ENCODE measurements at regions not wholly inside any gene's neighbourhood (a gene's known extent, or its start where the extent isn't known, plus 50 kb on each side); places are given as distances from the start of the nearest gene placed in this dataset.

DNA sequence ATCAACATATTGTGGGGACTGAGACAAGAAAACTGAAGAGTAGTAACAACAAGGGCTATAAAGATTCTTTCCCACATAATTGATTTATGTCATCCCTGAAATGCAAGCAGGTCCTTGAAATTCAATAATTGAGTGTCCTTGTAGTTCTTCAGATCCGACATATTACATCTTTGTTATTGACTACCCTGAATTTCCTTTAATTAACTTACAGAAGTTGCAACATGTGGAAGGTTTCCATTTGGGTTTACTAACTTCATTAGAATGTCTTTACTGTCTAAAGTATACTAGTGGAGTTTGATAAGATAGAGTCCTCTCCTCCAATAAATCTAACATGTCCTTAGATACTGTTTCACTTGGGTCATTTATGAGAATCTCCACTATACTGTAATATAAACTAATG lies 951.8 kb downstream of the SLC6A15 start:
- DNase-seq (ENCODE audit: low spot score): no peak
- Mint-ChIP-seq H3K27ac (no peak overlapping the region), H3K4me1 (no peaks in the 10 kb centered on the region), H3K9me3 (no peaks in the 10 kb centered on the region), H3K27me3 (ENCODE audit: insufficient read depth, low read depth) (no peaks in the 10 kb centered on the region), H3K4me3 (no peak overlapping the region), H3K36me3 (no peaks in the 10 kb centered on the region)
- H3K4me3 ChIP-seq: no peak overlapping the region
- H3K4me1 ChIP-seq: no peaks in the 10 kb centered on the region
- no peaks in the 10 kb centered on the region for H4K20me1 ChIP-seq (ENCODE audit: low read depth)
- no peaks in the 10 kb centered on the region for H3K36me3 ChIP-seq
- H3K4me2 ChIP-seq: no peak overlapping the region
- no peak overlapping the region for H2AFZ ChIP-seq (replicated peaks)
- TF ChIP-seq EZH2 (IDR thresholded peaks at IDR 0.05): no peak
- TF ChIP-seq, protein P1, sequence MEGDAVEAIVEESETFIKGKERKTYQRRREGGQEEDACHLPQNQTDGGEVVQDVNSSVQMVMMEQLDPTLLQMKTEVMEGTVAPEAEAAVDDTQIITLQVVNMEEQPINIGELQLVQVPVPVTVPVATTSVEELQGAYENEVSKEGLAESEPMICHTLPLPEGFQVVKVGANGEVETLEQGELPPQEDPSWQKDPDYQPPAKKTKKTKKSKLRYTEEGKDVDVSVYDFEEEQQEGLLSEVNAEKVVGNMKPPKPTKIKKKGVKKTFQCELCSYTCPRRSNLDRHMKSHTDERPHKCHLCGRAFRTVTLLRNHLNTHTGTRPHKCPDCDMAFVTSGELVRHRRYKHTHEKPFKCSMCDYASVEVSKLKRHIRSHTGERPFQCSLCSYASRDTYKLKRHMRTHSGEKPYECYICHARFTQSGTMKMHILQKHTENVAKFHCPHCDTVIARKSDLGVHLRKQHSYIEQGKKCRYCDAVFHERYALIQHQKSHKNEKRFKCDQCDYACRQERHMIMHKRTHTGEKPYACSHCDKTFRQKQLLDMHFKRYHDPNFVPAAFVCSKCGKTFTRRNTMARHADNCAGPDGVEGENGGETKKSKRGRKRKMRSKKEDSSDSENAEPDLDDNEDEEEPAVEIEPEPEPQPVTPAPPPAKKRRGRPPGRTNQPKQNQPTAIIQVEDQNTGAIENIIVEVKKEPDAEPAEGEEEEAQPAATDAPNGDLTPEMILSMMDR (IDR thresholded peaks at IDR 0.05): no peak
- TF ChIP-seq EZH2phosphoT487 (IDR thresholded peaks at IDR 0.05): no peak
- H3K9me3 ChIP-seq (ENCODE audit: low read depth): no peaks in the 10 kb centered on the region
- no peaks in the 10 kb centered on the region for H3K27me3 ChIP-seq
- H3K79me2 ChIP-seq (ENCODE audit: low read depth): no peaks in the 10 kb centered on the region
- no peak overlapping the region for H3K27ac ChIP-seq
- H3F3A ChIP-seq (ENCODE audit: low read depth): no peaks in the 10 kb centered on the region
- H3K9ac ChIP-seq: no peak overlapping the region

DNA sequence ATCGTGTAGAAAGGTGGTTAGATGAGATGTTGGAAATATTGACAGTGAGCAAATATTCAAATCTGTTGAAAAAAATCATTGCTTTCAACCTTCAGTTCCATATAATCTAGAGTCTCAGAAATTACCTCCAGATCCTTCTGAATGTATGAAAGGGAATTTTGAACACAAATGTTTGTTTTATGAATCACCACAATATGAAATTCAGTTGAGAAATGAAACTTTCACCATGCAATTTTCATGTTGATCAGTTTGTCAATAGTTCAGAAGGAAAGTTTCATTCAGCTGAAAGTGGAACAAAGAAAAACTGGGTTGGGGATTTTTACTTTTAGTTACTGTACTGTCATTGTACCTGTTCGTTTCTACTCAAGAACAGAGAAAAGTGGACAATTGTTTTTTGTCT lies 953.6 kb downstream of the SLC6A15 start:
- Histone ChIP-seq H4K20me1 (ENCODE audit: low read depth) (no peaks in the 10 kb centered on the region), H3K27ac (no peak overlapping the region), H3K27me3 (no peaks in the 10 kb centered on the region), H3F3A (ENCODE audit: low read depth) (peaks cover 8% of the 10 kb centered on the region), H3K4me2 (no peak overlapping the region), H2AFZ (replicated peaks) (peak overlapping the region; percentile 37), H3K9ac (no peak overlapping the region), H3K9me3 (ENCODE audit: low read depth) (no peaks in the 10 kb centered on the region), H3K4me1 (peaks cover 10% of the 10 kb centered on the region), H3K36me3 (no peaks in the 10 kb centered on the region), H3K79me2 (ENCODE audit: low read depth) (no peaks in the 10 kb centered on the region), H3K4me3 (no peak overlapping the region)
- no peaks in the 10 kb centered on the region for H3K4me1 Mint-ChIP-seq
- no peaks in the 10 kb centered on the region for H3K27me3 Mint-ChIP-seq (ENCODE audit: insufficient read depth, low read depth)
- no peak overlapping the region for H3K4me3 Mint-ChIP-seq
- H3K36me3 Mint-ChIP-seq: no peaks in the 10 kb centered on the region
- H3K27ac Mint-ChIP-seq: no peak overlapping the region
- TF ChIP-seq EZH2phosphoT487 (IDR thresholded peaks at IDR 0.05) (no peak), EZH2 (IDR thresholded peaks at IDR 0.05) (no peak)
- TF ChIP-seq, protein P1 (IDR thresholded peaks at IDR 0.05): no peak
- DNase-seq (ENCODE audit: low spot score): no peak
- H3K9me3 Mint-ChIP-seq: no peaks in the 10 kb centered on the region

DNA sequence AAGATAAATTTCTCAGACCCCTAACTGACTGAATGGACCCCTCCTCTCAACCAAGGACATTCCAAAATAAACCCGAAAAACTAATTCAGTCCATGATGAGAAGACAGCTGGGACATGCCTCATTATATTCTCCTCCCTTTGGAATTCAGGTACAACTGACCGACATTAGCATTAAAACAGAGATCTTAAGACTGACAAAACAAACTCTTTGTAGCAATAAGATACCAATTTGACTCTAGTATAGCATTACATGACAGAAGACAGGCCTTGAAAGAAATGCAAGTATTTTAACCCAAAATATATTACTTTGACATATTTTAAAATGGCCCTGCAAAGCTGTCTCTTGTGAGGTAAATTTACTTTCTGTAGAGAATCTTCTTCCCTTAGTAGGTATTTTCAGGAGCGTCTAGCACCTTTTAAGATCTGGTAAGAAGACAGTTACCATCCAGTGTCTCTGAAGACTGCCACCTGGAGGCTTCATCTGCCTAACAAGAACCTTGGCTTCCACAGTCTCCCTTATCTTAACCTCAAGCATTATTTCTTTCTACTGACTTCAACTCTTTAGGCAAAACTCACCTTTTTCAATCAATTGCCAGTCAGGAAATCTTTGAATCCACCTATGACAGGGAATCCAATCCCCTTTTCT lies 957.5 kb downstream of the SLC6A15 start:
- peaks cover 2% of the 10 kb centered on the region for H3K36me3 Mint-ChIP-seq
- no peak overlapping the region for H3K9ac ChIP-seq
- no peak overlapping the region for H3K4me3 Mint-ChIP-seq
- peaks cover 15% of the 10 kb centered on the region for H3K4me1 ChIP-seq
- H3F3A ChIP-seq (ENCODE audit: low read depth): peaks cover 8% of the 10 kb centered on the region
- H2AFZ ChIP-seq (replicated peaks): peak overlapping the region; percentile 81
- no peak overlapping the region for H3K4me3 ChIP-seq
- no peaks in the 10 kb centered on the region for H3K36me3 ChIP-seq
- H3K27ac ChIP-seq: no peak overlapping the region
- H3K79me2 ChIP-seq (ENCODE audit: low read depth): no peaks in the 10 kb centered on the region
- TF ChIP-seq EZH2 (IDR thresholded peaks at IDR 0.05) (no peak), EZH2phosphoT487 (IDR thresholded peaks at IDR 0.05) (no peak)
- TF ChIP-seq, protein P1 (IDR thresholded peaks at IDR 0.05): peak; percentile 50
- DNase-seq (ENCODE audit: low spot score): peak; percentile 39
- H3K27me3 ChIP-seq: no peaks in the 10 kb centered on the region
- no peaks in the 10 kb centered on the region for H4K20me1 ChIP-seq (ENCODE audit: low read depth)
- peaks cover 3% of the 10 kb centered on the region for H3K9me3 Mint-ChIP-seq
- no peak overlapping the region for H3K4me2 ChIP-seq
- H3K4me1 Mint-ChIP-seq: no peaks in the 10 kb centered on the region
- H3K27me3 Mint-ChIP-seq (ENCODE audit: insufficient read depth, low read depth): no peaks in the 10 kb centered on the region
- H3K27ac Mint-ChIP-seq: no peak overlapping the region
- no peaks in the 10 kb centered on the region for H3K9me3 ChIP-seq (ENCODE audit: low read depth)

All from neural progenitor cell (in vitro differentiated cells).